Coronary artery (tissue), 2 donors: ENCODE measurements at regions not wholly inside any gene's neighbourhood (a gene's known extent, or its start where the extent isn't known, plus 50 kb on each side); places are given as distances from the start of the nearest gene placed in this dataset.
"Not testable (repeated sequence)": the region's sequence is repeated elsewhere in the genome, so short reads cannot be mapped to it uniquely, and the experiment has no call there.

Source experiments
- DNase-seq: peaks from one replicate; pipeline ENCODE4 v3.0.0-alpha.2; 2017; ENCODE audit warnings: low spot score
- H3K27ac ChIP-seq, 2 donors: fragments of 200-600 bp; sonication (generic); one replicate each; pipeline ENCODE4 v1.5.1; 2016 to 2019
- H3K4me3 ChIP-seq: fragments of 200-600 bp; sonication (generic); 2 replicates; pipeline ENCODE4 v1.5.1; 2016; ENCODE audit warnings: mild to moderate bottlenecking, moderate library complexity
- TF ChIP-seq, protein P1 (sequence below): fragments of 200-600 bp; sonication (generic); IDR thresholded peaks from one replicate; pipeline ENCODE4 v1.5.1; 2019; ENCODE audit warnings: antibody characterized with exemption

DNA sequence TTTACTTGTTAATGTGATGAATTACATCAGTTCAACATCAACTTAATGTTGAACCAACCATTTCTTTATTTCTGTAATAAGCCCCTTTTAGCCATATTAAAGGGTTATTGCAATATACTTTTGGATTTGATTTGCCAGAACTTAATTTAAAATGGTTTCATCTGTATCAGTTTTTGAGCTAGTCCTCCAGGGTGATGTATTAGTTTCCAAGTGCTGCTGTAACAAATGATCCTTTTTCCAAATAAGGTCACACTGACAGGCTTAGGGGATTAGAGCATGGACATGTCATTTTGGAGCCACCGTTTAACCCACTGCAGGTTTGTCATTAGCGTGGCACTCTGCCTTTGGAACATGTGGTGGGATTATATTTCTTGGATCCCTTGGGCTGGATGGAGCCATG, 244.8 kb upstream of the PLPP4 start:
- H3K4me3 ChIP-seq, result no peak overlapping the region
- DNase-seq, result no peak
- no peak overlapping the region for H3K27ac ChIP-seq
- TF ChIP-seq, protein P1, sequence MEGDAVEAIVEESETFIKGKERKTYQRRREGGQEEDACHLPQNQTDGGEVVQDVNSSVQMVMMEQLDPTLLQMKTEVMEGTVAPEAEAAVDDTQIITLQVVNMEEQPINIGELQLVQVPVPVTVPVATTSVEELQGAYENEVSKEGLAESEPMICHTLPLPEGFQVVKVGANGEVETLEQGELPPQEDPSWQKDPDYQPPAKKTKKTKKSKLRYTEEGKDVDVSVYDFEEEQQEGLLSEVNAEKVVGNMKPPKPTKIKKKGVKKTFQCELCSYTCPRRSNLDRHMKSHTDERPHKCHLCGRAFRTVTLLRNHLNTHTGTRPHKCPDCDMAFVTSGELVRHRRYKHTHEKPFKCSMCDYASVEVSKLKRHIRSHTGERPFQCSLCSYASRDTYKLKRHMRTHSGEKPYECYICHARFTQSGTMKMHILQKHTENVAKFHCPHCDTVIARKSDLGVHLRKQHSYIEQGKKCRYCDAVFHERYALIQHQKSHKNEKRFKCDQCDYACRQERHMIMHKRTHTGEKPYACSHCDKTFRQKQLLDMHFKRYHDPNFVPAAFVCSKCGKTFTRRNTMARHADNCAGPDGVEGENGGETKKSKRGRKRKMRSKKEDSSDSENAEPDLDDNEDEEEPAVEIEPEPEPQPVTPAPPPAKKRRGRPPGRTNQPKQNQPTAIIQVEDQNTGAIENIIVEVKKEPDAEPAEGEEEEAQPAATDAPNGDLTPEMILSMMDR, result no peak

DNA sequence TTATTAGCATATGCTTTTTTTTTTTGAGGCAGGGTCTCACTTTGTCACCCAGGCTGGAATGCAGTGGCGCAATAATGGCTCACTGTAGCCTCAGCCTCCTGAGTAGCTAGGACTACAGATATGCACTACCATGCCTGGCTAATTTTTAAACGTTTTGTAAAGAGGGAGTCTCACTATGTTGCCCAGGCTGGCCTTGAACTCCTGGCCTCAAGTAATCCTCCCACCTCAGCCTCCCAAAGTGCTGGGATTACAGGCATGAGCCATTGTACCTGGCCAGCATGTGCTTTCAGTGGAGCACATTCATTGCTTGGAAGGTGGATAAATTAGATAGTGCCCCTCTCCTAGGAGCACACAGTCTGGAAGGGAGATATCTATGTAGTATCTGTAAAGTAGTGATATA, 243.7 kb upstream of the PLPP4 start:
- DNase-seq, H3K27ac ChIP-seq, H3K4me3 ChIP-seq: not testable (repeated sequence)

DNA sequence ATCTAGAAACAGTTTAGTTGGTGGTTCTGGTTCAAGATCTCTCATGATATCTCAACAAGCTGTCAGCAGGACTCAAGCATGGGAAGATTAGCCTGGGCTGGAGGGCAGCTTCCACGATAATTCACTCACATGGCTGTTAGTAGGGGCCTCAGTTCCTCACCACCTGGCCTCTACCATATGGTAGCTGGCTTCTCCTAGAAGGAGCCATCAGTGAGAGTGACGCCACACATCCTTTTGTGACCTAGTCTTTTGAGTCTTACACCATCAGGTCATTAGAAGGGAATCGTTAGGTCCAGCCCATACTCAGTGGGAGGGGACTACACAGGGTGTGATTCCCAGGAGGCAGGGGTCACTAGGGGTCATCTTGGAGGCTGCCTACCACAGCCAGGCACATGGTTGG, 239.3 kb upstream of the PLPP4 start:
- no peak overlapping the region for H3K4me3 ChIP-seq
- DNase-seq, result no peak
- no peak overlapping the region for H3K27ac ChIP-seq
- TF ChIP-seq, protein P1, result no peak

DNA sequence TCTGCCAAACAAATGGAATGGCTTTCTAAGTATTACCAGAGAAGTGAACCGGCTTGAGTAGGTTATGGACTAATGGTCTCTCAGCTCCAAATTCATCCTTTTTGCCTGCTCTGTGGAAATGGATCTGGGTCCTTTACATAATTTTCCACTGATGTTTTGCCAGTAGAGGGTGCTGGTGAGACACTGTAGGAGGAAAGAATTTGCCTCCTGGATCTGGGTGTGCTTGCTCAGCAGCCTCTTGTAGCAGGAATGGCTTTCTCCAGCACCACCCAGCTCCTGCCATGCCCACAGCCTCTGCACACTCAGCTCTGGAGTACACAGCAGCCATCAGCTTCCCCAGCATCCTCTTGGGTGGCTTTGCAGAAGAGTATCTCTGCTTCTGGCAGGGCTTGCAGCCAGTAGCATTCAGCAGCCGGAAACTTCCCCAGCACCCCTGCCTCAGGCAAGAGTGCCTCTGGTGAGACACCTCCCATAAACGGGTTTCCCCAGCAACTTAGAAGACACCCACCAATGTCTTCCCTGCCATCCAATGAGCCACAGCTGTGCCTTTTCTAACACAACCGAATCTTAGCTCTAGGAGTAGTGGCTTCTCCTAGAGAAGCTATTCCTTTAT, 235.0 kb upstream of the PLPP4 start:
- no peak overlapping the region for H3K4me3 ChIP-seq
- no peak for DNase-seq
- TF ChIP-seq, protein P1, result no peak
- H3K27ac ChIP-seq, result no peak overlapping the region

DNA sequence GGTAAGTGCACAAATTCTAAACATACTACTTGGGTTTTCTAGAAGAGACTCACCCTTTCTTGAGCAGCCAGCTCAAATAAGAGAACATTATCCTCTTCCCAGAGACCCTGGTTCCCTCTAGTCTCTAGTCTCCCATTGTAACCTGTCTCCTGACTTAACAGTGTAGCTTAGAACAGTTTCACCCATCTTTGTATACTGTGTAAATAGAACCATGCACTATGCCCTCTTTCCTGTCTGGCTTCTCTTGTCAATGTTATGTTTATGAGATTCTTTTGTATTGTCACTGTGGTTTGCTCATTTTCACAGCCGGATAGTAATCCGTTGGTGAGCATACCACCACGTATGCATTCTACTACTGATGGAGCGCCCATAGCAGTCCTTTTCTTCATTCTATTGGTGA, 227.4 kb upstream of the PLPP4 start:
- DNase-seq, result no peak
- no peak overlapping the region for H3K4me3 ChIP-seq
- no peak overlapping the region for H3K27ac ChIP-seq
- TF ChIP-seq, protein P1, result no peak

DNA sequence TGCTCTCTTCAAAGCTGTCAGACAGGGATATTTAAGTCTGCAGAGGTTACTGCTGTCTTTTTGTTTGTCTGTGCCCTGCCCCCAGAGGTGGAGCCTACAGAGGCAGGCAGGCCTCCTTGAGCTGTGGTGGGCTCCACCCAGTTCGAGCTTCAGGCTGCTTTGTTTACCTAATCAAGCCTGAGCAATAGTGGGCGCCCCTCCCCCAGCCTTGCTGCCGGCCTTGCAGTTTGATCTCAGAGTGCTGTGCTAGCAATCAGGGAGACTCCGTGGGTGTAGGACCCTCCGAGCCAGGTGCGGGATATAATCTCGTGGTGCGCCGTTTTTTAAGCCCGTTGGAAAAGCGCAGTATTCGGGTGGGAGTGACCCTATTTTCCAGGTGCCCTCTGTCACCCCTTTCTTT, 217.3 kb upstream of the PLPP4 start:
- not testable (repeated sequence) for H3K4me3 ChIP-seq, DNase-seq, H3K27ac ChIP-seq

DNA sequence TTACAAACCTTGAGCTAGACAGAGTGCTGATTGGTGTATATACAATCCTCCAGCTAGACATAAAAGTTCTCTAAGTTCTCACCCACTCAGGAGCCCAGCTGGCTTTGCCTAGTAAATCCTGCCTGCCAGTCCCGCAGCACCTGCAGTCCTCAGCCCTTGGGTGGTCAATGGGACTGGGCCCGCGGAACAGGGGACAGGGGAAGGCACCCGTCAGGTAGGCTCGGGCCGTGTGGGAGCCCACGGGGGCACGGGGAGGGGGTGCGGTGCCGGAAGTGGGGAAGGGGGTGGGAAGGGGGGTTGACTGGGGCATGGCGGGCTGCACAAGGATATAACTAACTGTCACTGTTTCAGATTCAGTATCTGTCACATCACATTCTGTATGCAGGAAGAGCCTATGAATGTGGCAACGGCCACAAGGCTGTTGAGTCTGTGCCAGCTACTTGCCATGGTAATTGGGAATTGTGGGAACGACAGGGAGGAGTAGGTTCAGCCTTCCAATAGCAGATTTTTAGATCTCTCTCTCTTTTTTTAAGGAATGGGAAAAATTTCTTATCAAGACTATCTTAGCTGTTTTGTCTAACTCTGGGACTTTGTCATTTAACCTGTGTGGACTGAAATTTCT, 205.1 kb upstream of the PLPP4 start:
- TF ChIP-seq, protein P1, result no peak
- no peak overlapping the region for H3K27ac ChIP-seq
- DNase-seq, result no peak
- H3K4me3 ChIP-seq, result no peak overlapping the region

DNA sequence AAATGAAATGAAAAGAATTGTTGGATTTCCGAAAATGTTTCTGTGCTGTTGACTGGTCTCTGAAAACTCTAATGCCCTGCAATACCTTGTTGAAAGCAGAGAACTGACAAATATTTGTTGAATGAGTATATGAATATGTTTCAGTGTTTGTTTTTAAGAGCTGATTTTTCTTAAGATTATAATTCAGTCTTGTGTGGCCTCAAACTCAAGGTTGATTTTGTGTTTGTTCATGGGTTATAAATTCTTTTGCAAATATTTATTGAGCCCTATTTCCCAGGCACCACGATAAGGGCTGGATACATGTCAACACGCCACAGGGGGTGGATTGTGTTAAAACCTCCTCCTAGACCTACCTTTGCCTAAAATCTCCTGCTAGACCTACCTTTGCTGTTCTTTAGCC, 203.9 kb upstream of the PLPP4 start:
- TF ChIP-seq, protein P1, result no peak

More for the DNA sequence above, 203.9 kb upstream of the PLPP4 start:
- Histone ChIP-seq H3K27ac (no peak overlapping the region), H3K4me3 (no peak overlapping the region)
- no peak for DNase-seq
